ENCODE measurements at regions not wholly inside any gene's neighbourhood (a gene's known extent, or its start where the extent isn't known, plus 50 kb on each side); places are given as distances from the start of the nearest gene placed in this dataset.

- H3K4me3 Mint-ChIP-seq (ENCODE audit: unreplicated experiment), result no peak overlapping the region
- no peak overlapping the region for H3K27ac Mint-ChIP-seq (ENCODE audit: unreplicated experiment)
- DNase-seq, result no peak
- peaks cover 2% of the 10 kb centered on the region for H3K27me3 Mint-ChIP-seq (ENCODE audit: unreplicated experiment)
- peaks cover 5% of the 10 kb centered on the region for H3K4me1 Mint-ChIP-seq (ENCODE audit: low read depth, unreplicated experiment)
- peaks cover 1% of the 10 kb centered on the region for H3K9me3 Mint-ChIP-seq (ENCODE audit: unreplicated experiment)
- no peaks in the 10 kb centered on the region for H3K36me3 Mint-ChIP-seq (ENCODE audit: unreplicated experiment)
- TF ChIP-seq CTCF (IDR thresholded peaks at IDR 0.05; ENCODE audit: partially characterized antibody, unreplicated experiment), result no peak
Measured at GRCh38 chr12:5376591-5377207, 55.2 kb upstream of the NTF3 start.

GRCh38 chr12:5377997-5378592 lies 53.8 kb upstream of the NTF3 start:
- H3K27me3 Mint-ChIP-seq (ENCODE audit: unreplicated experiment), result peaks cover 2% of the 10 kb centered on the region
- peaks cover 1% of the 10 kb centered on the region for H3K9me3 Mint-ChIP-seq (ENCODE audit: unreplicated experiment)
- no peak for TF ChIP-seq CTCF (IDR thresholded peaks at IDR 0.05; ENCODE audit: partially characterized antibody, unreplicated experiment)
- no peak overlapping the region for H3K4me3 Mint-ChIP-seq (ENCODE audit: unreplicated experiment)
- no peaks in the 10 kb centered on the region for H3K36me3 Mint-ChIP-seq (ENCODE audit: unreplicated experiment)
- DNase-seq, result no peak
- H3K4me1 Mint-ChIP-seq (ENCODE audit: low read depth, unreplicated experiment), result peaks cover 5% of the 10 kb centered on the region
- H3K27ac Mint-ChIP-seq (ENCODE audit: unreplicated experiment), result no peak overlapping the region

GRCh38 chr12:5379749-5380496 lies 52.0 kb upstream of the NTF3 start:
- peaks cover 1% of the 10 kb centered on the region for H3K9me3 Mint-ChIP-seq (ENCODE audit: unreplicated experiment)
- peaks cover 5% of the 10 kb centered on the region for H3K4me1 Mint-ChIP-seq (ENCODE audit: low read depth, unreplicated experiment)
- no peaks in the 10 kb centered on the region for H3K36me3 Mint-ChIP-seq (ENCODE audit: unreplicated experiment)
- no peaks in the 10 kb centered on the region for H3K27me3 Mint-ChIP-seq (ENCODE audit: unreplicated experiment)
- H3K4me3 Mint-ChIP-seq (ENCODE audit: unreplicated experiment), result no peak overlapping the region
- H3K27ac Mint-ChIP-seq (ENCODE audit: unreplicated experiment), result no peak overlapping the region
- DNase-seq, result no peak
- no peak for TF ChIP-seq CTCF (IDR thresholded peaks at IDR 0.05; ENCODE audit: partially characterized antibody, unreplicated experiment)

All from glutamatergic neuron (in vitro differentiated cells).